Thyroid gland (tissue), 4 donors: ENCODE measurements at regions not wholly inside any gene's neighbourhood (a gene's known extent, or its start where the extent isn't known, plus 50 kb on each side); places are given as distances from the start of the nearest gene placed in this dataset.

Source experiments
- POLR2A ChIP-seq, 2 donors: fragments of 450-650 bp; IDR thresholded peaks; one replicate each; pipeline ENCODE4 v1.6.1; 2017; ENCODE audit warnings: antibody characterized with exemption in 2 of 2, mild to moderate bottlenecking in 2 of 2, moderate library complexity in 1 of 2
- TF ChIP-seq, protein P1 (sequence below), 6 experiments: fragments of 200-600 bp in 3 of 6; fragments of 450-650 bp in 3 of 6; sonication (generic) in 3 of 6; IDR thresholded peaks; one replicate each; pipeline ENCODE4 v1.5.1; 2016 to 2019; ENCODE audit warnings: antibody characterized with exemption in 6 of 6, mild to moderate bottlenecking in 2 of 6, inconsistent platforms in 1 of 6, moderate library complexity in 1 of 6

DNA sequence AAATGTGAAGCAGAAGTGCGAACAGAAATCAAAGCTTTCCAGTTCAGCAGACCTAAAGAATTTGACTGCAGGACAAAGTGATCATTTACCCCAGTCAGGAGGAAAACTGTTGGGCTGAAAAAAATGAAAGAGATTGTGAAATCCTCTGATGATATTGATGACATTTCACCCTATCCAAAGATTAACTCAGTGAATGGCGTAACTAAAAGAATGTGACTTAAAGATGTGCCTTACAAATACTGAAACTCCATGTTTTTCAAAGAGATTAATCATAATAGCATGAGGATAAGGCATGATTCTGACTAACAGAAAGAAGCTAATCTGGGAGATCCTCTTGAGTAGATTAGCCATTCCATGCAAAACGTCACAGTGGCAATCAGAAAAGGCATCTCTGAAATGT, 225.6 kb downstream of the DUSP6 start:
- TF ChIP-seq, protein P1, sequence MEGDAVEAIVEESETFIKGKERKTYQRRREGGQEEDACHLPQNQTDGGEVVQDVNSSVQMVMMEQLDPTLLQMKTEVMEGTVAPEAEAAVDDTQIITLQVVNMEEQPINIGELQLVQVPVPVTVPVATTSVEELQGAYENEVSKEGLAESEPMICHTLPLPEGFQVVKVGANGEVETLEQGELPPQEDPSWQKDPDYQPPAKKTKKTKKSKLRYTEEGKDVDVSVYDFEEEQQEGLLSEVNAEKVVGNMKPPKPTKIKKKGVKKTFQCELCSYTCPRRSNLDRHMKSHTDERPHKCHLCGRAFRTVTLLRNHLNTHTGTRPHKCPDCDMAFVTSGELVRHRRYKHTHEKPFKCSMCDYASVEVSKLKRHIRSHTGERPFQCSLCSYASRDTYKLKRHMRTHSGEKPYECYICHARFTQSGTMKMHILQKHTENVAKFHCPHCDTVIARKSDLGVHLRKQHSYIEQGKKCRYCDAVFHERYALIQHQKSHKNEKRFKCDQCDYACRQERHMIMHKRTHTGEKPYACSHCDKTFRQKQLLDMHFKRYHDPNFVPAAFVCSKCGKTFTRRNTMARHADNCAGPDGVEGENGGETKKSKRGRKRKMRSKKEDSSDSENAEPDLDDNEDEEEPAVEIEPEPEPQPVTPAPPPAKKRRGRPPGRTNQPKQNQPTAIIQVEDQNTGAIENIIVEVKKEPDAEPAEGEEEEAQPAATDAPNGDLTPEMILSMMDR (IDR thresholded peaks at IDR 0.05): no peak
- no peak for TF ChIP-seq POLR2A (IDR thresholded peaks at IDR 0.05)
